K562 (cell line): ENCODE measurements at regions not wholly inside any gene's neighbourhood (a gene's known extent, or its start where the extent isn't known, plus 50 kb on each side); places are given as distances from the start of the nearest gene placed in this dataset.

ENCODE experiments used
- CHD7 ChIP-seq: fragments of 200-600 bp; sonication (generic); IDR thresholded peaks from one replicate; pipeline ENCODE4 v1.6.1; 2012; ENCODE audit warnings: mild to moderate bottlenecking, low read depth, low read length, inconsistent platforms
- NR2C1 ChIP-seq, 2 experiments: fragments of 450-650 bp; IDR thresholded peaks; 2 replicates each; pipeline ENCODE4 v1.6.1; 2017; ENCODE audit warnings: mild to moderate bottlenecking in 2 of 2, antibody characterized with exemption in 1 of 2, inconsistent platforms in 1 of 2, missing compliant biosample characterization in 1 of 2, missing genetic modification characterization in 1 of 2
- TCF7L2 ChIP-seq: fragments of 150-350 bp; IDR thresholded peaks from 2 replicates; pipeline ENCODE4 v1.6.1; 2016; ENCODE audit warnings: low read depth, mild to moderate bottlenecking, low read length, moderate library complexity
- TF ChIP-seq, protein P1 (sequence below): fragments of 250-450 bp; sonication (Bioruptor Pico); IDR thresholded peaks from 2 replicates; pipeline ENCODE4 v1.4.0; 2020; ENCODE audit warnings: mild to moderate bottlenecking, moderate library complexity

DNA sequence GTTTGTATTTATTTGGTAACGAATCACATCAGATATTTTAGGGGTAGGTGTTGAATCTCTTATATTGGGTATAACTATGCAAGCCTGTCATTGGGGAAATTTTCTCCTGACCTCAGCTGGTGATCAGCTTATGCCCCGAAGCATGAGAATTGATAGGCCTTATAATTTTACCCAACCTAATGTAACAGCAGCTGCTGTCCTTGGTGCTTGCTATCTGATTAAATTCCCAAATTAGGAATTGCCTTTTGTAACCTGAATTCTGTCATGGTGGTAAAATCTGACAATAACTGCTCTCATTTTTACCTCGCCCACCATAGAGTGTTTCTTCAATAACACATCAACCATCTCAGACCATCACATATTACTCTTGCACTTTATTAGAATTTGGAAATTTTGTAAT lies 1542.6 kb upstream of the PIK3C3 start (continued):
- TF ChIP-seq, protein P1, sequence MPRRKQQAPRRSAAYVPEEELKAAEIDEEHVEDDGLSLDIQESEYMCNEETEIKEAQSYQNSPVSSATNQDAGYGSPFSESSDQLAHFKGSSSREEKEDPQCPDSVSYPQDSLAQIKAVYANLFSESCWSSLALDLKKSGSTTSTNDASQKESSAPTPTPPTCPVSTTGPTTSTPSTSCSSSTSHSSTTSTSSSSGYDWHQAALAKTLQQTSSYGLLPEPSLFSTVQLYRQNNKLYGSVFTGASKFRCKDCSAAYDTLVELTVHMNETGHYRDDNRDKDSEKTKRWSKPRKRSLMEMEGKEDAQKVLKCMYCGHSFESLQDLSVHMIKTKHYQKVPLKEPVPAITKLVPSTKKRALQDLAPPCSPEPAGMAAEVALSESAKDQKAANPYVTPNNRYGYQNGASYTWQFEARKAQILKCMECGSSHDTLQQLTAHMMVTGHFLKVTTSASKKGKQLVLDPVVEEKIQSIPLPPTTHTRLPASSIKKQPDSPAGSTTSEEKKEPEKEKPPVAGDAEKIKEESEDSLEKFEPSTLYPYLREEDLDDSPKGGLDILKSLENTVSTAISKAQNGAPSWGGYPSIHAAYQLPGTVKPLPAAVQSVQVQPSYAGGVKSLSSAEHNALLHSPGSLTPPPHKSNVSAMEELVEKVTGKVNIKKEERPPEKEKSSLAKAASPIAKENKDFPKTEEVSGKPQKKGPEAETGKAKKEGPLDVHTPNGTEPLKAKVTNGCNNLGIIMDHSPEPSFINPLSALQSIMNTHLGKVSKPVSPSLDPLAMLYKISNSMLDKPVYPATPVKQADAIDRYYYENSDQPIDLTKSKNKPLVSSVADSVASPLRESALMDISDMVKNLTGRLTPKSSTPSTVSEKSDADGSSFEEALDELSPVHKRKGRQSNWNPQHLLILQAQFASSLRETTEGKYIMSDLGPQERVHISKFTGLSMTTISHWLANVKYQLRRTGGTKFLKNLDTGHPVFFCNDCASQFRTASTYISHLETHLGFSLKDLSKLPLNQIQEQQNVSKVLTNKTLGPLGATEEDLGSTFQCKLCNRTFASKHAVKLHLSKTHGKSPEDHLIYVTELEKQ (CRISPR knock-in tag), result no peak
- TF ChIP-seq NR2C1 (IDR thresholded peaks at IDR 0.05), result no peak
- no peak for TF ChIP-seq NR2C1 (tag; IDR thresholded peaks at IDR 0.05)
- no peak for TF ChIP-seq TCF7L2
- no peak for TF ChIP-seq CHD7
